Ovary (tissue), 3 donors: ENCODE measurements at regions not wholly inside any gene's neighbourhood (a gene's known extent, or its start where the extent isn't known, plus 50 kb on each side); places are given as distances from the start of the nearest gene placed in this dataset.

ENCODE experiments used
- CTCF ChIP-seq, 3 donors: fragments of 450-650 bp in 2 of 3; fragments of 200-600 bp in 1 of 3; IDR thresholded peaks; one replicate each; pipeline versions ENCODE4 v1.5.1 to v1.8.0; 2016 to 2022; ENCODE audit warnings: antibody characterized with exemption in 3 of 3, mild to moderate bottlenecking in 1 of 3
- POLR2A ChIP-seq: fragments of 450-650 bp; IDR thresholded peaks from one replicate; pipeline ENCODE4 v1.6.1; 2017; ENCODE audit warnings: antibody characterized with exemption, mild to moderate bottlenecking, moderate library complexity
- donor health status: DM: no; HTN: no; CAD: no.

GRCh38 chrX:10986616-10987015 lies 124.5 kb upstream of the HCCS start:
- TF ChIP-seq CTCF (IDR thresholded peaks at IDR 0.05) (no peak), POLR2A (no peak)
